Fibroblast of lung (primary cell): ENCODE measurements at regions not wholly inside any gene's neighbourhood (a gene's known extent, or its start where the extent isn't known, plus 50 kb on each side); places are given as distances from the start of the nearest gene placed in this dataset.

Source experiments
- CTCF ChIP-seq, 2 donors: IDR thresholded peaks in 1 of 2; conservative IDR thresholded peaks in 1 of 2; 1 replicate in 1 of 2; 2 replicates in 1 of 2; pipeline ENCODE4 v1.5.1; 2011 to 2012; ENCODE audit warnings: low read length in 2 of 2, control low read depth in 1 of 2, inconsistent platforms in 1 of 2, low read depth in 1 of 2, mild to moderate bottlenecking in 1 of 2
- EZH2 ChIP-seq: IDR thresholded peaks from 2 replicates; pipeline ENCODE4 v1.5.1; 2012; ENCODE audit warnings: low read length, control low read depth, mild to moderate bottlenecking; ENCODE audit errors: missing control alignments

DNA sequence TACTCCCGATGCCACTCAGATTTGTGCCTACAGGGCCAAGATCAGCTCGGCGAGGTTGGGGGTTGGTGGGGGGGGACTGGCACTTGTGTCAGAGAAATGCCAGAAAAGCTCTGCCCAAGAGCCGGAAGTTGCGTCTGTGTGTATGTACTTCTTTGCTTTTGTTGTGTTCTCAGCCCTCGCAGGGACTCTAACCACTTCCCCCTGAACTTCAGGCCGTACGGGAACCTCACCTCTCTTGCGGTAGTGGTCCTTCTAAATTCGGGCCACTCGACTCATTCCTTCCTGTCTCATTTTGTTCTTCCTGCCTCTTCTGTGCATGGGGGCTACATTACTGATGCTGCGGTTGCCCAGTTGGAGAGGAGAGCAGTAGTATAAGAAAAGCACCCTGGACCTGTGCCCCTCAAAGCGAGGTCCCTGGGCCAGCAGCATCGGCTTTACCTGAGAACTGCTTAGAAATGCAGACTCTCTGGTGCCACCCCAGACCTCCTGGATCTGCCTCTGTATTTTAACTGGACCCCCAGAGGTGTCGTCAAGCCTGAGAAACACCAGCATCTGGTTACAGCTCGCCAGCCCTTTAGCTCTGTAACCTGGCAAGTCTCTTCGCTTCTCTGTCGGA, 146.3 kb upstream of the RPS6KA3 start:
- no peak for TF ChIP-seq CTCF (conservative IDR thresholded peaks at IDR 0.05 in 1 of 2, IDR thresholded peaks at IDR 0.05 in 1 of 2; ENCODE audit: low read depth in 1 of 2, low read length in 2 of 2)
- no peak for TF ChIP-seq EZH2
